ACHN (cell line): ENCODE measurements at regions not wholly inside any gene's neighbourhood (a gene's known extent, or its start where the extent isn't known, plus 50 kb on each side); places are given as distances from the start of the nearest gene placed in this dataset.
"Not testable (repeated sequence)": the region's sequence is repeated elsewhere in the genome, so short reads cannot be mapped to it uniquely, and the experiment has no call there.

Source experiments
- DNase-seq: peaks from one replicate; pipeline ENCODE4 v3.0.0-alpha.2; 2015
- in situ Hi-C: cut with HindIII; loops from 2 replicates; pipeline ENCODE4 v1.10.0; 2017; ENCODE audit warnings: low sequenced_read_pairs, low pct_ligation_motif_present, low pct_unique_long_range_greater_than_20kb

DNA sequence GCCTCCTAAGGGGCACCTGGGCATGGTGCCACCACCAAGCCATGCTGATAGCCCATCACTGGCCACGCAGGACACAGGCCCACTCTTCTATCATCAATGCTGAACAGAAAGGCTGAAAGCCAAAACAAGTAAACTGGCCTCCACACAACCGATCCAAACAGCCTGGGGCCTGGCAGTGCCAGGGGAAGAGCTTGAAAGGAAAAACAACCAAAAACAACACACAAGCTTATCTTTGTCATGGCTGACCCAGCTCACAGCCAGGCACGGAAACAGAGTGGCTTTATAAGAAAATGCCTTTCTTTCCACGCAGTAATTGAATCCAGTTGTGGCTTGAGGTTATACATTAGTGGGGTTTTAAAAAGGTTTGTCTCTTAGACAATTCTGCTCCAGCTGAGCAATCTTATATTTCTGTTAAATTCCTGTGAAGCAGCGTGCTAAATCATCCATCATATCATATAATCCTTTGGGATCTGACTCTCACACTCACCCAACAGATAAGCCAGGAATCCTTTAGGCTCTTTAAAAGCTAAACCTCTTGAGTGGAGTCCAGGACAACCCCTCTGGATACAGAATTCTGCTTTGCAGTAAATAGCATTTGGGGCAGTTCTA lies 65.4 kb upstream of the SLC22A16 start:
- in situ Hi-C loops = loop anchor here (25.0 kb wide), 1 partner anchor 445 kb away; the partner anchor contains the start of gene RPF2
- no peak for DNase-seq

DNA sequence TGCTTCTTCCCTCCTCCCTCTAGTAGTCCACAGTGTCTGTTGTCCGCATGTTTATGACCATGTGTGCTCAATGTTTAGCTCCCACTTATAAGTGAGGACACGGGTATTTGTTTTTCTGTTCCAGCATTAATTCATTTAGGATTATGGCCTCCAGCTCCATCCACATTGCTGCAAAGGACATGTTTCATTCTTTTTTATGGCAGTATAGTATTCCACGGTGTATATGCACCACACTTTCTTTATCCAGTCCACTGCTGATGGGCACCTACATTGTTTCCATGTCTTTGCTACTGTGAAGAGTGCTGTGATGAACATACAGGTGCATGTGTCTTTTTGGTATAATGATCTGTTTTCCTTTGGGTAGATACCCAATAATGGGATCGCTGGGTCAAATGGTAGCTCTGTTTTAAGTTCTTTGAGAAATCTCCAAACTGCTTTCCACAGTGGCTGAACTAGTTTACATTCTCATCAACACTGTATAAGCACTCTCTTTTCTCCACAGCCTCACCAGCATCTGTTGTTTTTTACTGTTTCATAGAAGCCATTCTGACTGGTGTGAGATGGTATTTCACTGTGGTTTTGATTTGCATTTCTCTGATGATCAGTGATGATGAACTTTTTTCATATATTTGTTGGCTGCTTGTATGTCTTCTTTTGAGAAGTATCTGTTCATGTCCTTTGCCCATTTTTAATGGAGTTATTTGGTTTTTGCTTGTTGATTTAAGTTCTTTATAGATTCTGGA lies 63.0 kb upstream of the SLC22A16 start:
- in situ Hi-C loops = loop anchor here (25.0 kb wide), 1 partner anchor 448 kb away; the partner anchor contains the start of gene RPF2
- DNase-seq = not testable (repeated sequence)

DNA sequence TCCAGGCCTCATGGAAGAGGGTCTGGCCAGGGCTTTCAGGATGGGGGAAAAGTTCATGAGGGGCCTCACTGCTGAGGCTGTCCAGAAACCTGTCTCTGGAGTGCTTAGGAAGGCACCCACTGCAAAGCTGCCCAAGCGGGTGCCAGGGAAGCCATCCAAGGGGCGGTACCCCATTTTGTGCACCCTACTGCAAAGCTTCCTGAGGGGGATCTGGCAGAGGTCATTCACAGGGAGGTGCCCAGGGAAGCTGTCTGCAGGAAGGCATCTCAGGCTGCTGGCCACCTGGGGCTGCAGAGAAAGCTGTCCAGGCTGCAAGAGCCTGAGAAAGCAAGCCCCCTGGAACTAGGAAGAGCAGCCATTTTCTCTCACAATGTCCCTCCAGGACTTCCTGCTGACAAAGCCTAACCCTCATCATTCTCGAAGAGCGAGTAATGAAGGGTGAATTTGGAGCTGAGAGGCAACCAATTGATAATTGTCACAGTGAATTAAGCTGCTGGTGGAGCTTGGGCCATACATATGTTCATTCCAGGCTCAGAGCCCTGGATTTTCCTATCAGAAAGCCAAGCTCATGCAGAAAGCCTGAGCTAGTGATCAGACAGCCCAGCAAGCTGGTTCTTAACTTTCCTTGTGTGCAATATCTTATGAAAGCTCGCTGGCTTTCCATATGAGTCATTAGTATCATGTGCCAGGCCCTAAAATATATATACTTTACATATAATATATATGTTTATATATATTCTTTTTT lies 62.2 kb upstream of the SLC22A16 start:
- DNase-seq = no peak
- in situ Hi-C loops = loop anchor here (25.0 kb wide), 1 partner anchor 449 kb away; the partner anchor contains the start of gene RPF2

DNA sequence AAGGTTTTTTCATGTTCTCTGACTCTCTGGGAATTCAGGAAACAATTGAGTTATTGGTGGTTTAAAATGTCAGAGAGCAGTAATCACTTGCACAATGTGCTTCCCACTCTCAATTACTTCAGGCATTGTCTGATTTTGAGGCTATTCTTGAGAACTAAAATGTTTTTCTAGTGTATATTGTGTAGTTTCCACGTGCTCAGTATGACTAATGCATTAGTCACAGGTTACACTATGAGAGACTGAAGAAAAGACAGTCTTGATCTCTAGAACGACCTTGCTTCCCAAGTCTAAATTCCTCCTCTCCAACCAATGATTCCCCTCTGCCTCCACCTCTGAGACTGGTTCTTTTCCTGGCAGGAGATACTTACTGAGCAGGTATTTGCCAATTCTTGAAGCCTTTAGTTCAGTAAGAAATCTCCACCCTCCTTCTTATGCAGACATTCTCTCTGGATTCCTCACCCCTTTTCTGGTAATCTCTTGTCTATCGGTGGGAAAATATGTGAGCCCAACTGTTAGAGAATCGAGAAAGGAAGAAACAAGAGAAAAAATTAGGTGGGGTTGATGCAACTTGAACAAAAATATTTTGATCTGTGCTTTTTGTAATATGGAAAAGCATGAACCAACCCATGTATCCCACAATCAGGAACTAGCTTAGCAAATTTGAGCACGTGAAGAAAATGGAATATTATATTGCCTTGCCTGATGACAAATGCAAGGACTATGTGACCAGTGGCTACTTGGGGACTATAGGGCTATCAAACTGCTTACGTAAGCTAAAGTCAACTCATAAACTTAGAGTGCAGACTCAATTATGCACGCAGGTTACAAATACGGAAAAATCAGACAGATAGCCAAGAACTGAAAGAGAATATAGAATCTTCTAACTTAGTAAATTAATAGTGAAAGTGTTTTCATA lies 61.1 kb upstream of the SLC22A16 start:
- peak; percentile 68 for DNase-seq
- in situ Hi-C loops = loop anchor here (25.0 kb wide), 1 partner anchor 450 kb away; the partner anchor contains the start of gene RPF2

DNA sequence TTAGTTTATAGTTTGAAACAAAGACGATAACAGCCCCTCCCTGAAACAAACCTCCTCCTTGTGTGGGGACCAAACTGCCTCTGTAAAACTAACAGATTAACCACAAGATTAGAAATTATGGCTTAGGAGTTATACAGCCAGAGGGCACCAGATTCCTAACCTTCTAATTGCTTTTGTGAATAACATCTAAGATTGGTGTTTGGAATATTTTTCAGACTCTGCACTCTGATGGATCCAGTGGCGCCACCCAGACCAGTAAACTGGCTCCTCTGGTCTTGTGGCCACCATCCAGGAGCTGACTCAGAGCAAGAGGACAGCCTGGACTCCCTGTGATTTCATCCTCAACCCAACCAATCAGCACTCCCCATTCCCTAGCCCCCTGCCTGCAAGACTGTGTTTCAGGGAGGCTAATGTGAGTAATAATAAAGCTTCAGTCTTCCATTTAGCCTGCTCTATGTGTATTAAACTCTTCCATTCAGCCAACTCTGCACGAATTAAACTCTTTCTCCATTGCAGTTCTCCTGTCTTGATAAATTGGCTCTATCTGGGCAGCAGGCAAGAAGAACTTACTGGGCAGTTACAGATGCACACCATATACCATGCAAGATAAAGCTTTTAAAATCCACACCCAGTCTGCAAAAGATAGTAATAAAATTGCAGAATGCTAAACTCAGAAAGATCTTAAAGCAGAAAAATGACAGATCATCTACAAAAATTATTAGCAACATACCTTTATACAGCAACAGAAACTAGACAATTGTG lies 58.5 kb upstream of the SLC22A16 start:
- DNase-seq = no peak
- in situ Hi-C loops = loop anchor here (25.0 kb wide), 1 partner anchor 452 kb away; the partner anchor contains the start of gene RPF2

DNA sequence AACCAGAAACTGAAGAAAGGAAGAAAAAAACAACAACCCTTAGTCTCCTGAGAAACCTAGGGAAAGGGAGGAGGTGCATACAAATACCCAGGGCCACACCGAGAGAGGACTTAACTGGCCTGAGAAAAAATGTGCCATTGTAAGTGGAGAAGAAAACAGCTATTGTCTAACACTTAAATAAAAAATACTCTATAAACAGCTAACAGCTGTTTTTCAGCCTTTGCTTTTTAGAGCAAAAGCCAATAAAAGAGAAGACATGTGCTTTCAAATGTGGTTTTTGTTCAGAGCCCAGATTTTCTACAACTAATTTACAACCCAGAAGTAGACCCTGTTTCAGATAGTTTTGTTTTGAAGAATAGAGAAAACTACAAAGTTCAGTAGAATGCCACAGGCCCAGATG lies 56.0 kb upstream of the SLC22A16 start:
- in situ Hi-C loops = loop anchor here (25.0 kb wide), 1 partner anchor 455 kb away; the partner anchor contains the start of gene RPF2
- DNase-seq = no peak

DNA sequence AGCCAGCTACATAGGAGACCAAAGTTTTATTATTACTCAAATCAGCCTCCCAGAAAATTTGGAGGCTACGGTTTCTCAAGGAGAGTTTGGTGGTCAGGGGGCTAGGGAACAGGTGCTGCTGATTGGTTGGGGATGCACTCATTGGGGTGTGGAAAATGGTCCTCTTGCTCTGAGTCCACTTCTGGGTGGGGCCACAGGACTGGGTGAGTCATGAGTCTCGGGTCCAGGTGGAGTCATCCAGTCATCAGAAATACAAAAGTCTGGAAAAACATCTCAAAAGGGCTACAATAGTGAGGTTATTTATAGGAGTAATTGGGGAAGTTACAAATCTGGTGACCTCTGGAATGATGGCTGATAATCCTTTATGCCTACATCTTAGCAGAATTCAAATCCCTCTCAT lies 54.3 kb upstream of the SLC22A16 start:
- DNase-seq = no peak
- in situ Hi-C loops = loop anchor here (25.0 kb wide), 1 partner anchor 457 kb away; the partner anchor contains the start of gene RPF2

DNA sequence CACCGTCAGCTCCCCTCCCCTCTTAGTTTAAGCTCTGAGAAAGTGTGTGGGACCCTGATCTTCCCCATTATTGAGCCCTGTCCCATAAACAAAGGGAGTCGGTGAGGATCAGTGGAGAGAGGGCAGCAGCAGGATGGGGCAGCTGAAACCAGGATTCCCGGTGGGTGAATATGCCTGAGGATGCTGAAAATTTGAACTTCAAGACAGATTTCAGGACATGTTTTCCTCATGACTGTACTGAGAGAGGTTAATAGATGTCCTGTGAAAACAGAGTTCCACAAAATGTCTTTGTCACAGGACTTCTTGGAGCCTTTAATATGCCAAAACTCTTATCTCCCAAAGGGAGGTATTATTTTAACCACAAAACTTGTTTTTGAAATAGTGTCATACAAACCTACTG lies 53.5 kb upstream of the SLC22A16 start:
- in situ Hi-C loops = loop anchor here (25.0 kb wide), 1 partner anchor 457 kb away; the partner anchor contains the start of gene RPF2
- DNase-seq = no peak

DNA sequence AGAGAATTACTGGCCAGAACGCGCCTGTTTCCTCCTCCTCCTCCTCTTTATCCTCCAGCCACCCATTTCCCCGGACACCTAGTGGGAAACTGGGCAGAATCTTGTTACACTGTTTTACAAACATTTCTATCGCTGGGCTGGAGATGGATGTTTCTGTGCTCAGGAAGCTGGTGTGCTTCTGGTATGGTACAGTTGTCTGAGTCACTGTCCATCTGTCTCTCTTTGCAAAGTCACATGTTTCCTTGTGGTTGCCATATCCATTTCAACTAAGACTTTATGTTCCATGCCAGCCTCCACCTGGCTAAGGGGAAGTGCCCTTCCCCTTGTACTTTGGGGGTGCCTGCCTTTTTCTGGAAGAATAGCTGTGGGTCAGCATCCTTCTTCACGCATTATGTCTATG lies 52.9 kb upstream of the SLC22A16 start:
- DNase-seq = no peak
- in situ Hi-C loops = loop anchor here (25.0 kb wide), 1 partner anchor 458 kb away; the partner anchor contains the start of gene RPF2

DNA sequence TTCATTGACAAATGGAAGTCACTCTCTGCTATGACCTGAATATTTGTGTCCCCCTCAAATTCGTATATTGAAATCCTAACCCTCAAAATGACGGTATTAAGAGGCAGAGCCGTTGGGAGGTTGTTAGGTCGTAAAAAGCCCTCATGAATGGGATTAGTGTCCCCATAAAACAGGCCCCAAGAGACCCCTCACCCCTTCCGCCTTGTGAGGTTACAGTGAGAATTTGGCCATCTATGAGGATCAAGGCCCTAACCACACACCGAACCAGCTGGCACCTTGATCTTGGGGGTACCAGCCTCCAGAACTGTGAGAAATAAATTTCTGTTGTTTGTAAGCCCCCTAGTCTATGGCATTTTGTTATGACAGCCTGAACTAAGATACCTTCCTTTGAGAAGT lies 52.5 kb upstream of the SLC22A16 start:
- DNase-seq = no peak
- in situ Hi-C loops = loop anchor here (25.0 kb wide), 1 partner anchor 458 kb away; the partner anchor contains the start of gene RPF2

DNA sequence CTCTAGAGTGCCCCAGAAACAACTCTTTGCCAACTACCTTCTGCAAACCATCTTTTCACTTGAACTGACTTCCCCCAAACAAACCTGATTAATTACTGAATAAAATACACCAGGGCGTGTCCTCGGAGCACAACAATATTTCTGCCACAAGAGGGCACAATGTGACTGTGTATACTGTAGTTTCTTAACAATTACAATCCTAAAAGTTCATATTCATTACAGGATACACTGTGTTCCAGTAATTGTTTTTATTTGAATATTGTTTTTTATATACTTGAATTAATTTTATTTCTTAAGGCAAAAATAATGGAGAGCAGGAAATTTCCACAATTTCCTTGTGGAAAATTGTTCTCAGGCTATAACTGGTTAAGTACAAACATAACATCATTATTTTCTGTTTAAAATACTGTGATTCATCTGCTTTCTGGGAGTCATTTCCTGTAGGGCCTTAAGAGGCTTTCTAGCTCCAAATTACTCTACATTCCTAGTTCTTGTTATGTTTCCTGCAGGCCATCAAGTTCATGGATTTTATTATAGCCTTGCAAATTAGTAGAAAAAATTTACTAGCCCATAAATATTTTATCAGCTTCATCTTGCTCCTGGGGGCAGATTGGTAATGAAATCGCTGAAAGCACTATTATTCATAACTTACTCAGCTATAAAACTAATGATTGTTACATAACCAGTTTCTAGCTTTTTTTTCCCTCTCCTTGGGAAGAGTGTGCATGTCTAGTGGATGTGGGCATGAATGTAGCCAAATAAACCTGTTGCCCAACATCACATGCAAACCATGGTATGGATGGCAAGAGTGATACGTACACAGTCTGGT lies 51.9 kb upstream of the SLC22A16 start:
- in situ Hi-C loops = loop anchor here (25.0 kb wide), 1 partner anchor 459 kb away; the partner anchor contains the start of gene RPF2

DNA sequence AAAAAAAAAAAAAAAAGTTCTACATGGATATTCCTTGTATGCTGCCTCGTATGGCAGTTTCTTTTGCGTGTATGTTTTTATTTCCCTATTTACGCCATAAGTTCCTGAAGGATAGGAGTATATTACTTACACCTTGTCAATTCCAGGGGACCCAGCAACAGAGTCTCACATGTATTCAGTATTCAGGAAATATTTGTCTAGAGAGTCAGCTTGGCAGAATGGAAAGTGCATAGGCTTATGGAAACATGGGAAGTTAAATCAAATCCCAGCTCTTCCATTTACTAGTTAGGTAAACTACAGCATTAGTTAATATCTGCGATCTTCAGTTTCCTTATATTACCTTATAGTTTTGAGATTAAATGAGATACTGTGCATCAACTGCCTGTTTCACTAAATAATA lies 51.1 kb upstream of the SLC22A16 start:
- no peak for DNase-seq
- in situ Hi-C loops = loop anchor here (25.0 kb wide), 1 partner anchor 460 kb away; the partner anchor contains the start of gene RPF2

More for the DNA sequence above, 51.9 kb upstream of the SLC22A16 start:
- peak; percentile 63 for DNase-seq

DNA sequence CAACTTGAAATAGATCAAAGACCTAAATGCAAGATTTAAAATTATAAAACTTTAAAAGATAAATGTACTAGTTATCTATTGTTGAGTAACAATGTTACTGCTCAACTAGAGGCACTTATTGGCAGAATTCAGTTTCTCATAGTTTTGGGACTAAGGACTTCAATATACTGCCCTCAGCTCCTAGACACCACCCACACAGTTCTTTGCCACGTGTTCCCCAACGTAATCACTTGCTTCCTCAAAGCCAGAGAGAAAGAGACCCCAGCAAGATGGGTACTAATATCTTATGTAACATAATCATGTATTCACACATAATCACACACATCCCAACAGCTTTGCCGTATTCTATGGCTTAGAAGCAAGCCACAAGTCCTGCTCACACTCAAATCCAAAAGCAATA lies 50.3 kb upstream of the SLC22A16 start:
- no peak for DNase-seq
- in situ Hi-C loops = loop anchor here (25.0 kb wide), 1 partner anchor 461 kb away; the partner anchor contains the start of gene RPF2
